ENCODE measurements at regions not wholly inside any gene's neighbourhood (a gene's known extent, or its start where the extent isn't known, plus 50 kb on each side); places are given as distances from the start of the nearest gene placed in this dataset.

DNA sequence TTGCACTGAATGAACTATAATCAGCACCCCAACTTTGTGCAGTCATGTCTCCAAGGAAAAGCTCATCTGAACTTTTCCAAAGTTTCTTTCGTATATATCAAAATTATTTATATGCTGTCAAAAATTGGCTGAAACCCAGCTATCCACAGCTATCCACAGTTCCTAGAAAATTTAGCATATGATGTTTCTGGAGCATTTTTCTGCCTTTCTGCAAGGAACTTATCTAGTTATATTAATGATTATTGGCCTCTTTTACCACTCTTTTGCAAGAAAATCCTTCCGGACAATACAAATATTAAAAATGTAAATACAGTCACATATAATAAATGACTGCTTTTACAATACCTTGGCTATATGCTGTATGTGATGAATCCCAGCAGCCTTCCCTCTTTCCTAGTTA, 270.2 kb downstream of the TMEM167A start:
- no peak for DNase-seq

- DNase-seq = no peak
These were observed 270.7 kb downstream of the TMEM167A start for GRCh38 chr5:82806513-82806912.

DNA sequence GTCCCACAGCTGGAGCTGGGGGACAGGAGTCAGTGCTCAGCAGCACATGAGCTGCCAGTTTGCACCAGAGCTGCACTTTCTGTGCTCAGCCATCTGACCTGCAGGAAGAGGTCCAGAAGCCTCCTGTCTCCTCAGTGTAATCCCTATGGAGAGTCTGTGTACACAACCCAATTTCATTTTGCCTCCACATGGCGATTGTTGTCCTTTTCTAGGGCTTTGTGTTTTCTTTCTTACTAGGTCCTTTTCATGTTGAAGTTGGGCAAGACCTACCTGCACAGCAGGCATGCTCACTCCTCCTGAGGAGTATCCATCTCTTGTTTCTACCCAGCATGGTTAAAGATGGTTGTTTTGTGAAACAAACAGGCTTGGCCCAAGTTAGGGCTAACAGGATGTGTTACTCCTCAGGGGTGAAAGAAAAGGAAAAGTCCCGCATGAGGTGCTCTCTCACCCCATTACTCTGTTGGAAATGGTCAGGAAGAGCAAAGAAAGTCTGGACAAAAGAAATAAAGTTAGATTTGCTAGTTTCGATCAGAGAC, 273.0 kb downstream of the TMEM167A start:
- DNase-seq = no peak

- DNase-seq = no peak
These were observed 274.2 kb downstream of the TMEM167A start for GRCh38 chr5:82802954-82803353.

- peak; percentile 22 for DNase-seq
These were observed 276.4 kb downstream of the TMEM167A start for GRCh38 chr5:82800826-82801225.

- DNase-seq = no peak
These were observed 277.7 kb downstream of the TMEM167A start for GRCh38 chr5:82799361-82800077.

- DNase-seq = no peak
These were observed 278.5 kb downstream of the TMEM167A start for GRCh38 chr5:82798676-82799075.

DNA sequence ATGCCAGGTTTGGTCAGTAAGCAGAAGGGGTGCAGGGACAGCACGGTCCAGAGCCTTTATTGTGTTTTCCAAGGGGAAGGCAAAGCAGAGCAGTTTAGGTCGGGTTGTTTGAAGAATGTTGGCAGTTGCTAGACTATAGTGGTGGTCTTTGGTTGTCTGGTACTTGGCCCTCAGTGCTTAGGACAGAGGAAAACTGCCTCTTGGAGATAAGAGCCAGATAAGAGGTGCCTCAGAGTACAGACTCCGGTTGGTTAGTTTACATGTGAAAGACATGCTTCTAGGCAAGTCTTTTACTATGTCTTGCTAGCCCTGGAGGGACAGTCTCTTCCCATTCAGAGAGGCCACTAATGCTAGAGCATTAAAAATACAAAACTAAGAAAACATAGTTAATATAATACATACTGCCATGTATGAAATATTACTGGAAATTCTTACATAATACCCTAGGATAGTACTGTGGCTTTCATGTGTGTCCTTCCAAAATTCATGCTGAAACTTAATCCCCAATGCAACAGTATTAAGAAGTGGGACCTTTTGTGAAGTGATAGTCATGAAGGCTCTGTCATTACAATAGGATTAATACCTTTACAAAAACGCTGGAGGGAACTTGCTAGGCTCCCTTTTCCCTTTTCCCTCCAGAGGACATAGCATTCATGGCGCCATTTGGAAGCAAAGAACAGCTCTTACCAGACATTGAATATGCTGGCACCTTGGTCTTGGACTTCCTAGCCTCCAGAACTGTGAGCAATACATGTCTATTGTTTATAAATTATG, 280.4 kb downstream of the TMEM167A start:
- no peak for DNase-seq

GRCh38 chr5:82794876-82795275, 282.3 kb downstream of the TMEM167A start:
- no peak for DNase-seq

GRCh38 chr5:82793808-82794419, 283.3 kb downstream of the TMEM167A start:
- DNase-seq = no peak

DNA sequence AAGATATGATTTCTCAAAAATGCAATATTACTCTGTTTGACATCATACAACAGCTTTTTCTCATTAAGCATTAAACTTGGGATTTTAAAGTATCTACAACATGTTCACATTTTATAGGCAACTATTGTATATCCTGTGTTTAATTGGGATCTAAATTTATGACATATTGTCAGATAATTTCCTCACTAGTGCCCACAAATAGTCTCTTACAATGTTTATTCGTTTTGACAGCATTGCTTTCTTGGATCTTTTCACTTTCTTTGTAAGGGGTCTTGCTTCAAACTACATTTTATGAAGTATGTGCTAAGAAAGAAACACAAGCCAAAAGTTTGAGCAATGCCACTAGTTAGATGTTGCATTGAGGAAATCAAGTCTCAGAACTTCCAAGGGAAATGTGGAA, 285.1 kb downstream of the TMEM167A start:
- DNase-seq = no peak

GRCh38 chr5:82789095-82789494, 288.1 kb downstream of the TMEM167A start:
- no peak for DNase-seq

GRCh38 chr5:82786748-82787147, 290.4 kb downstream of the TMEM167A start:
- DNase-seq = no peak

GRCh38 chr5:82785882-82786509, 291.2 kb downstream of the TMEM167A start:
- no peak for DNase-seq

DNA sequence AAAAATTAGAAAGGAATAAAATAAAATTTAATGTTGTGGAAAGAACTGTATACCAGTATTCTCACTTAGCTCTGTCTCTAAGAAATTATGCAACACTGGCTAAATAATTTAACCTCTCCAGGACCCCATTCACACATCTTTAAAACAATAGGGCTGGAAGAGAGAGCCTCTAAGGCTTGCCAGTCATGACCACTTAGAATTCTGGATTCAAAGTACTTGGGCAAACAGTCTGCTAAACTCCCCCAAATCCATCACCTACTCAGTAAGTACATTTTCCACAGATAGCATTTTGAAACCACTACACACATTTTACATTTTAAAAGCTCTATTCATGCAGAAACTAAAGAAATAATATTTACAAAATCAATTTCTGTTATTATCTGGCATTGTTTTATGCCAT, 291.7 kb downstream of the TMEM167A start:
- DNase-seq = no peak

GRCh38 chr5:82784521-82784920, 292.7 kb downstream of the TMEM167A start:
- DNase-seq = no peak

DNA sequence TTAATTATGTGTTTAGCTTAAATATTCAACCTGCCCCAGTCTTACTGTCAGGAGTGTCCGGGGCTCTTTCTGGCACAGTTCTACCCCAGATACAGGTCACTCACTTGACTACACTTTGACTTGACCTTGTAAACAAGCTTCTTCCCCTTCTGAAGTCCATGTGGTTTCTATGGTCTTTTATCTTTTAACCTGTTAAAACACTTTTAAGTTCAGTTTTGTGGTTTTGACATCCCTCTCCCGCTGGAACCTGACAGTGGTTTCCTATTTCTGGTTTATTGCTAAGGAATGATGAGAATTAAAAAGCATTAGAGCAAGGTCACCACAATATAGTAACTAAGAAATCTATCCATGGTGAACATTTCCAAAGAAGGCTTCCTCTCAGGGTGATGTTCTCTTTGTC, 300.1 kb downstream of the TMEM167A start:
- no peak for DNase-seq

GRCh38 chr5:82772281-82772680, 304.9 kb downstream of the TMEM167A start:
- DNase-seq = peak; percentile 28

DNA sequence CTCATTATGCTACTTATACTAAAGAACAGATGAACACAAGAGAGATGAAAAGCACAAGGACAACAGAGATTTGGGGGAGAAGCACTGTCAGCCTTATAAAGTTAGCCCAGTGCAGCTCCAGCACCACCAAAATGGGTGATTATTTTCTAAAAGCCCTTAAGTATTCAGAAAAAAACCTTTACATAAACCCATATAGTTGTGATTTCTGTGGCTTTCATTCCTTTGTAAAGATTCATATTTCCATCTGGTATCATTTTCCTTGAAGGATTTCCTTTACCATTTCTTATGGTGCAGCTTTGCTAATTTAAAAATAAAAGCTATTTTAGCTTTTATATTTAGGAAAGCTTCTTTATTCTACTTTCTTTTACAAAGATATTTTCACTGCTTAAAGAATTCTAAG, 311.0 kb downstream of the TMEM167A start:
- no peak for DNase-seq

- no peak for DNase-seq
These were observed 311.4 kb downstream of the TMEM167A start for GRCh38 chr5:82765765-82766164.

- DNase-seq = no peak
These were observed 316.3 kb downstream of the TMEM167A start for GRCh38 chr5:82760856-82761255.

- DNase-seq = no peak
These were observed 318.3 kb downstream of the TMEM167A start for GRCh38 chr5:82758881-82759280.
